NT2/D1 (cell line): ENCODE measurements at regions not wholly inside any gene's neighbourhood (a gene's known extent, or its start where the extent isn't known, plus 50 kb on each side); places are given as distances from the start of the nearest gene placed in this dataset.

Experiments
- DNase-seq: peaks from one replicate; pipeline ENCODE4 v3.0.0-alpha.2; 2011; ENCODE audit warnings: low read depth, low spot score
- H3K27me3 ChIP-seq: 2 replicates; pipeline ENCODE4 v1.6.0; 2011; ENCODE audit warnings: mild to moderate bottlenecking; ENCODE audit not compliant: insufficient read length, insufficient read depth
- H3K36me3 ChIP-seq: 2 replicates; pipeline ENCODE4 v1.6.1; 2011; ENCODE audit warnings: mild to moderate bottlenecking, low read length, mixed read lengths; ENCODE audit not compliant: insufficient read depth, insufficient read length
- H3K4me1 ChIP-seq: 2 replicates; pipeline ENCODE4 v1.5.1; 2011; ENCODE audit not compliant: insufficient read depth, insufficient read length
- H3K4me3 ChIP-seq: 2 replicates; pipeline ENCODE4 v1.5.1; 2011; ENCODE audit warnings: low read depth; ENCODE audit not compliant: insufficient read length
- H3K9ac ChIP-seq: 2 replicates; pipeline ENCODE4 v1.6.0; 2011; ENCODE audit warnings: low read depth; ENCODE audit not compliant: insufficient read length
- H3K9me3 ChIP-seq: 2 replicates; pipeline ENCODE4 v1.5.1; 2011; ENCODE audit warnings: mild to moderate bottlenecking, low read length; ENCODE audit not compliant: insufficient read depth
- SUZ12 ChIP-seq: IDR thresholded peaks from 2 replicates; pipeline ENCODE4 v1.6.1; 2011; ENCODE audit not compliant: insufficient read length, insufficient read depth; ENCODE audit errors: extremely low read depth
- YY1 ChIP-seq: IDR thresholded peaks from 2 replicates; pipeline ENCODE4 v1.6.1; 2011; ENCODE audit not compliant: insufficient read length, insufficient read depth
- ZNF274 ChIP-seq: IDR thresholded peaks from 2 replicates; pipeline ENCODE4 v1.6.1; 2011; ENCODE audit warnings: mild to moderate bottlenecking, low read depth, low read length

DNA sequence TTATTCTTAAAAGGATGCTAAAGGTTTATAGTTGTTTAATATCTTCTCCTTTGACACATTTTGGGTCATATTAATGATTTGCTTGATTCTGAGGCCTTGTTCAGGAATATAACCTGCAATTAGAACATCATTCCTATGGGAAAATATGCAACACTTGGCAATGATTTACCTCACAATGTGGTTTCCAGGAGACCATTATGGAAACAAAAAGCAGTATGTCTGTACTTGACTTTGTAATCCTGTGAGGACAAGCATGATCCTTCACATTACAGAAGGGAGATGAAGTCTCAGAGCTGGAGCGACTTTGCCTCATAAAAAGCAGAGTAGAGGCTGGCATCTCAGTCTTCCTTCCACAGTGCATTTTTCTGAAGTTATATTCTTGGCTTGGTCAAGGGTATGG, 57.0 kb upstream of the CDCA7L start:
- H3K4me3 ChIP-seq: no peak overlapping the region
- no peaks in the 10 kb centered on the region for H3K9me3 ChIP-seq
- no peak for TF ChIP-seq SUZ12
- no peak for TF ChIP-seq YY1
- TF ChIP-seq ZNF274: no peak
- no peaks in the 10 kb centered on the region for H3K36me3 ChIP-seq
- no peak for DNase-seq
- H3K9ac ChIP-seq: no peak overlapping the region
- no peaks in the 10 kb centered on the region for H3K27me3 ChIP-seq
- H3K4me1 ChIP-seq: no peaks in the 10 kb centered on the region

- Histone ChIP-seq H3K36me3 (no peaks in the 10 kb centered on the region), H3K4me3 (no peak overlapping the region), H3K4me1 (no peaks in the 10 kb centered on the region), H3K27me3 (no peaks in the 10 kb centered on the region), H3K9me3 (no peaks in the 10 kb centered on the region), H3K9ac (no peak overlapping the region)
- no peak for TF ChIP-seq ZNF274
- no peak for TF ChIP-seq YY1
- TF ChIP-seq SUZ12: no peak
- peak; percentile 54 for DNase-seq
Observed at GRCh38 chr7:22001345-22002004, 55.8 kb upstream of the CDCA7L start.

- TF ChIP-seq ZNF274 (no peak), YY1 (no peak), SUZ12 (no peak)
- Histone ChIP-seq H3K9me3 (no peaks in the 10 kb centered on the region), H3K9ac (no peak overlapping the region), H3K36me3 (no peaks in the 10 kb centered on the region), H3K4me1 (no peaks in the 10 kb centered on the region), H3K27me3 (no peaks in the 10 kb centered on the region), H3K4me3 (no peak overlapping the region)
- DNase-seq: no peak
Observed at GRCh38 chr7:21999896-22000295, 54.2 kb upstream of the CDCA7L start.

- TF ChIP-seq ZNF274 (no peak), YY1 (no peak), SUZ12 (no peak)
- H3K9ac ChIP-seq: no peak overlapping the region
- no peaks in the 10 kb centered on the region for H3K36me3 ChIP-seq
- H3K4me3 ChIP-seq: no peak overlapping the region
- no peaks in the 10 kb centered on the region for H3K9me3 ChIP-seq
- no peaks in the 10 kb centered on the region for H3K4me1 ChIP-seq
- no peaks in the 10 kb centered on the region for H3K27me3 ChIP-seq
- no peak for DNase-seq
Observed at GRCh38 chr7:21996641-21997040, 50.9 kb upstream of the CDCA7L start.
